Effector memory CD8-positive, alpha-beta T cell (primary cell): ENCODE measurements at regions not wholly inside any gene's neighbourhood (a gene's known extent, or its start where the extent isn't known, plus 50 kb on each side); places are given as distances from the start of the nearest gene placed in this dataset.

Experiments
- ATAC-seq: fragments of 150-1000 bp; cut with Tn5 transposase; replicated peaks from 2 replicates; pipeline ENCODE4 v1.10.0; 2021; ENCODE audit warnings: mild to moderate bottlenecking, moderate library complexity
- DNase-seq, 3 experiments: peaks; one replicate each; pipeline ENCODE4 v3.0.0; 2021
- H3K27ac Mint-ChIP-seq, 2 donors: one replicate each; pipeline ENCODE4 v1.8.0; 2022; ENCODE audit warnings: mild to moderate bottlenecking in 2 of 2, mixed read lengths in 2 of 2, moderate library complexity in 2 of 2
- H3K27me3 Mint-ChIP-seq, 2 donors: one replicate each; pipeline ENCODE4 v1.8.0; 2022; ENCODE audit warnings: mixed read lengths in 2 of 2
- H3K36me3 Mint-ChIP-seq: one replicate; pipeline ENCODE4 v1.8.0; 2022; ENCODE audit warnings: mild to moderate bottlenecking, moderate library complexity, mixed read lengths; ENCODE audit not compliant: insufficient read depth
- H3K4me1 Mint-ChIP-seq, 2 donors: one replicate each; pipeline ENCODE4 v1.8.0; 2022; ENCODE audit warnings: low read depth in 2 of 2, mixed read lengths in 2 of 2
- H3K4me3 Mint-ChIP-seq, 2 donors: one replicate each; pipeline ENCODE4 v1.8.0; 2022; ENCODE audit warnings: mild to moderate bottlenecking in 2 of 2, mixed read lengths in 2 of 2, moderate library complexity in 2 of 2
- H3K9me3 Mint-ChIP-seq, 2 donors: one replicate each; pipeline ENCODE4 v1.8.0; 2022; ENCODE audit warnings: mixed read lengths in 2 of 2

DNA sequence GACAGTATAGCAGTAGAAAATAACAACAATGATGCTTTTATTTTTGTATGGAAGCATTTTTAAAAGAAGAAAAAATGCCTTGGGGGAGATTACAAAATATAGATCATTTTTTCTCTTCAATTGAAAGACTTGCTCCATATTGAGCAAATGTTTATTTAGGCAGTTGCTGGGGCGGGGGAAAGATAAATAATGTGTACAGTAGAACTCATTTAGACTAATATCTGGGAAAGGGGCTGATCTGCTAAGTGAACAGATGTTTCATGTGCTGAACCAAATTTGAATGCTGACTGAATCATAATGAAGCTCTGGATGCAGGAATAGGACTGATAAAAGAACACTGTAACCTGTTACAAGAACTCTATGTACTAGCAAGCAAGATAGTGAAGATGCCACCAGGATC lies 457.1 kb upstream of the TENM4 start:
- Mint-ChIP-seq H3K27me3 (no peaks in the 10 kb centered on the region), H3K4me3 (no peak overlapping the region), H3K27ac (no peak overlapping the region), H3K36me3 (no peaks in the 10 kb centered on the region), H3K4me1 (no peaks in the 10 kb centered on the region), H3K9me3 (peaks cover 10 to 34% of the 10 kb centered on the region in 2 donors)
- DNase-seq (no peak), ATAC-seq (no peak)

GRCh38 chr11:79896258-79896657 lies 455.4 kb upstream of the TENM4 start:
- Mint-ChIP-seq H3K27ac (no peak overlapping the region), H3K9me3 (peaks cover 6 to 30% of the 10 kb centered on the region in 2 donors), H3K36me3 (no peaks in the 10 kb centered on the region), H3K27me3 (no peaks in the 10 kb centered on the region), H3K4me1 (no peaks in the 10 kb centered on the region), H3K4me3 (no peak overlapping the region)
- DNase-seq (no peak), ATAC-seq (no peak)

DNA sequence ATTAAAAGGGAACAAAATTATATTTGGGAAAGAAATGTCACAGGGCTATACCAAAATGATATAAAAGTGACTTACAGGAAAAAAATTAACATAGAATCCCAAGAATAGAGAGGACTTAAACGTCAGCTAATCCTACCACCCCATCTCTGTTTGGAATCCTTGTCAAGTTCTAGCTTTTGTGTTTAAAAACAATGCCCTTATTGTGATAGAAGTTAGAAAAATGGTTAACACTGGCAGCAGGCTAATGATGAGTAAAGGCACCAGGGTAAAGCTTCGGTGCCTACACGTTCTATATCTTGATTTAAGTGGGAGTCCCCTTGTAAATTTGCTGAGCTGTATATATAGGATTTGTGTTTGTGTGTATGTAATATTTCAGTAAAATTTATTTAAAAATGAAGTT lies 453.3 kb upstream of the TENM4 start:
- peaks cover 4 to 19% of the 10 kb centered on the region in 2 donors for H3K9me3 Mint-ChIP-seq

GRCh38 chr11:79890272-79890671 lies 449.4 kb upstream of the TENM4 start:
- Mint-ChIP-seq H3K27ac (no peak overlapping the region), H3K4me1 (no peaks in the 10 kb centered on the region), H3K4me3 (no peak overlapping the region), H3K36me3 (no peaks in the 10 kb centered on the region), H3K27me3 (no peaks in the 10 kb centered on the region), H3K9me3 (peaks cover 0 to 6% of the 10 kb centered on the region in 2 donors)
- ATAC-seq (no peak), DNase-seq (no peak)

More for the DNA sequence above, 453.3 kb upstream of the TENM4 start:
- H3K27me3 Mint-ChIP-seq = no peaks in the 10 kb centered on the region
- no peaks in the 10 kb centered on the region for H3K4me1 Mint-ChIP-seq
- DNase-seq = no peak
- ATAC-seq = no peak
- no peaks in the 10 kb centered on the region for H3K36me3 Mint-ChIP-seq
- H3K27ac Mint-ChIP-seq = no peak overlapping the region
- H3K4me3 Mint-ChIP-seq = no peak overlapping the region

GRCh38 chr11:79864882-79865281 lies 424.1 kb upstream of the TENM4 start:
- DNase-seq = no peak
- peaks cover 22 to 39% of the 10 kb centered on the region in 2 donors for H3K9me3 Mint-ChIP-seq

DNA sequence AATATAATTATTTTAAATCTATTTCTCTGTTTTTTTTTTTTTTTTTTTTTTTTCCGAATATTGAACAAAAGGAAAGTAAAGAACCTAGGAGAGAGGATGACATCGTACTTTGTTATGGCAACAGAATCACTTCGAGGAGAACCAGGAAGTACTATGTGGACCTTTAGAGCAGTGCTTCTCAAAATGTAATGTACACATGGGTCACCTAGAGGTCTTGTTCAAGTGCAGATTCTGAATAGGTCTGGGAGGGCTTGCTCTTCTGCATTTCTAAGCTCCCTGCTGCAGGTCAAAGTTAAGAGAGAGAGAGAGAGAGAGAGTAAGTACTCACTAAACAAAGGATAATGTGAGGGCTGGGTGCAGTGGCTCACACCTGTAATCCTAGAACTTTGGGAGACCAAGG lies 419.5 kb upstream of the TENM4 start:
- ATAC-seq (no peak), DNase-seq (no peak)
- Mint-ChIP-seq H3K36me3 (no peaks in the 10 kb centered on the region), H3K27ac (no peak overlapping the region), H3K4me1 (no peaks in the 10 kb centered on the region), H3K4me3 (no peak overlapping the region), H3K27me3 (no peaks in the 10 kb centered on the region), H3K9me3 (peaks cover 11 to 36% of the 10 kb centered on the region in 2 donors)

More at GRCh38 chr11:79864882-79865281, 424.1 kb upstream of the TENM4 start:
- Mint-ChIP-seq H3K27ac (no peak overlapping the region), H3K36me3 (no peaks in the 10 kb centered on the region), H3K4me3 (no peak overlapping the region), H3K4me1 (no peaks in the 10 kb centered on the region), H3K27me3 (no peaks in the 10 kb centered on the region)
- no peak for ATAC-seq

- DNase-seq = no peak
- Mint-ChIP-seq H3K36me3 (no peaks in the 10 kb centered on the region), H3K4me3 (no peak overlapping the region), H3K9me3 (peaks cover 11 to 31% of the 10 kb centered on the region in 2 donors), H3K27me3 (no peaks in the 10 kb centered on the region), H3K27ac (no peak overlapping the region), H3K4me1 (no peaks in the 10 kb centered on the region)
- no peak for ATAC-seq
Measured at GRCh38 chr11:79857377-79858214, 416.8 kb upstream of the TENM4 start.

- Mint-ChIP-seq H3K27ac (no peak overlapping the region), H3K4me1 (no peaks in the 10 kb centered on the region), H3K36me3 (no peaks in the 10 kb centered on the region), H3K4me3 (no peak overlapping the region), H3K27me3 (no peaks in the 10 kb centered on the region), H3K9me3 (peaks cover 8% of the 10 kb centered on the region in 2 donors)
- no peak for ATAC-seq
- DNase-seq = no peak
Measured at GRCh38 chr11:79852176-79852575, 411.3 kb upstream of the TENM4 start.

DNA sequence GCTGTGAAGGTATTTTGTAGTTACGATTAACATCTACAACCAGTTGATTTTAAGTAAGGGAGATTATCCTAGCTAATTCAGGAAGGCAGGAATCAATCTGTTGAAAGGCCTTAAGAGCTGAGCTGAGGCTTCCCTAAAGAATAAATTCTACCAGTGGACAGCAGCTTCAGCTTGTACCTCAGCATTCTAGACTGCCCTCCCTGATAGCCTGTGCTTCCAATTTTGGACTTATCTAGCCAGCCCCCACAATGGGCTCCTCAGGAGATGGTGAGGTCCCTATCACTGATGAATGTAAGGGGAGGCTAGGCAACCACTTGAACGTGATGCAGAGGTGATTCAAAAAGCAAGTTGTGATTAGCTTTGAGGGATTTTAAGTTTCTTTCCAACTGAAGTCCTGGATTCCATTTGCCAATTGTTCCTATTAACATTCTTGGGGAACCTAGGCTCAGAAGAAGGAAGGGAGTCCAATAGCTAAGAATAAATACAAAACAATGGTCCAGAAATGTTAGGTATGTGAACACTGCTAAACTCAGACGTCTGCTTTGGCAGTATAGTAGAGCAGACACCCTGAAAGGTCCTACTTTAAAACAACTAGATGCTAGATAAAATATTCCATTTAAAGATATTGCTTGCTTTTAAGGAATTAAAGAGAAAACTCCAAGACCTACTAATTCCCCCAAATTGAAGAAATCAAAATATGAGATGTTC lies 404.3 kb upstream of the TENM4 start:
- no peak overlapping the region for H3K4me3 Mint-ChIP-seq
- H3K4me1 Mint-ChIP-seq = no peaks in the 10 kb centered on the region
- DNase-seq (no peak), ATAC-seq (no peak)
- no peak overlapping the region for H3K27ac Mint-ChIP-seq
- H3K36me3 Mint-ChIP-seq = no peaks in the 10 kb centered on the region
- H3K27me3 Mint-ChIP-seq = no peaks in the 10 kb centered on the region
- H3K9me3 Mint-ChIP-seq = peaks cover 3 to 8% of the 10 kb centered on the region in 2 donors

DNA sequence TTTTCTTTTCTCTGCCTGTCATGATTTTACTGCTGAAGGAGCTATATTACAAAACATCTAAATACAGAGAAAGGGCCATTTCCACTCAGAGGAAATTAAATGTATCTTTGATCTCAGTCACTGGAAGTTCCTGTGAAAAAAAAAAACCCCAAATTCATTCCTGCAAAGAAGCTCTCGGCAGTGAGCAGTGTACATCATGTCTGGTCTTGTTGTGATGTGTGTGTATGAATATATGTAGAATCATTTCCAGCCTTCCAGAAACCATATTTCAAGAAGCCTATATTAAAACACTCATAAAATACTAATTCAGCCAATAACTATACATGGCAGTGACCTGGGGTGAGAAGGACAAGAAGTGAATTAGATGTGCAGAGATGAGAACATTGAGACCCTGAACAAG lies 393.2 kb upstream of the TENM4 start:
- DNase-seq (no peak), ATAC-seq (no peak)
- no peaks in the 10 kb centered on the region for H3K4me1 Mint-ChIP-seq
- no peak overlapping the region for H3K27ac Mint-ChIP-seq
- no peak overlapping the region for H3K4me3 Mint-ChIP-seq
- no peaks in the 10 kb centered on the region for H3K27me3 Mint-ChIP-seq
- H3K36me3 Mint-ChIP-seq = peaks cover 2% of the 10 kb centered on the region
- peaks cover 11 to 18% of the 10 kb centered on the region in 2 donors for H3K9me3 Mint-ChIP-seq

GRCh38 chr11:79830446-79830845 lies 389.6 kb upstream of the TENM4 start:
- H3K4me3 Mint-ChIP-seq = no peak overlapping the region
- H3K9me3 Mint-ChIP-seq = peaks cover 13 to 28% of the 10 kb centered on the region in 2 donors
- DNase-seq = no peak
- no peak overlapping the region for H3K27ac Mint-ChIP-seq
- no peaks in the 10 kb centered on the region for H3K4me1 Mint-ChIP-seq
- H3K36me3 Mint-ChIP-seq = no peaks in the 10 kb centered on the region
- H3K27me3 Mint-ChIP-seq = no peaks in the 10 kb centered on the region
- no peak for ATAC-seq

DNA sequence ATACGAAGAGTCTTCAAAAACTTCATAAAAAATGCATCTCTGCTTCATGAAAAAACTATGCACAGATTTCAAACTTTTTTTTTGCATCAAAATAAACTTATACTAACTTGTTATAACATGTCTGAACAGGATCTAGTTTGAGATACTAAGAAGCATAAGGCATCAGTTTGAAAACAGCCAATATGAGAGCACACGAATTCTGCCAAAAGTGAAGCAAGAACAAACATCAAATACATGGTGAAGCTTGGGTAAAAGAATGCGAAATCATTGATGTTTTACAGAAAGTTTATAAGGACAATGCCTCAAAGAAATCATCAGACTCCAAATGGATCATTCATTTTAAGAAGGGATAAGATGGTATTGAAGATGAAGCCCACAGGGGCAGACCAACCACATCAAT lies 389.1 kb upstream of the TENM4 start:
- ATAC-seq = no peak
- DNase-seq = no peak
- H3K27ac Mint-ChIP-seq = no peak overlapping the region
- H3K4me1 Mint-ChIP-seq = no peaks in the 10 kb centered on the region
- no peak overlapping the region for H3K4me3 Mint-ChIP-seq
- peaks cover 13 to 28% of the 10 kb centered on the region in 2 donors for H3K9me3 Mint-ChIP-seq
- H3K36me3 Mint-ChIP-seq = no peaks in the 10 kb centered on the region
- H3K27me3 Mint-ChIP-seq = no peaks in the 10 kb centered on the region

- ATAC-seq (no peak), DNase-seq (no peak)
- Mint-ChIP-seq H3K27ac (no peak overlapping the region), H3K27me3 (no peaks in the 10 kb centered on the region), H3K4me3 (no peak overlapping the region), H3K4me1 (no peaks in the 10 kb centered on the region), H3K36me3 (no peaks in the 10 kb centered on the region), H3K9me3 (peaks cover 5 to 18% of the 10 kb centered on the region in 2 donors)
Measured at GRCh38 chr11:79822766-79823165, 381.9 kb upstream of the TENM4 start.

DNA sequence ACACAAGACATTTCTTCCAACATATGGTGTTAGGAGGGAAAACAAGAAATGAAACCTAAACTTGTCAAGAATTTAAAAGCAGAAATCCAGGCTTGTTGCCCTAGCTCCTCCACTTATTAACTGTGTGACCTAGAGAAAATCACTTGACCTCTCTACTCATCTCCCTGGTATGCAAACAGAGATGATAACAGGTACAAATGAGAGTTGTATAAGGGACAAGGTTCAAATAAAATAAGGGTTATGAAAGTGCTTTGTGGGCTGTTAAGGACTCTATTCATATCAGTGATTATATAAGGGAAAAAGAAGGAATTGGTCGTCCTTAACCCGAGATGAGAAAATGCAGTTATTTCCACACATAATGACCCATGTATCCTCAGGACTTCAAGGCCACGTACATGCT lies 372.7 kb upstream of the TENM4 start:
- no peaks in the 10 kb centered on the region for H3K27me3 Mint-ChIP-seq

More for the DNA sequence above, 372.7 kb upstream of the TENM4 start:
- Mint-ChIP-seq H3K36me3 (no peaks in the 10 kb centered on the region), H3K27ac (no peak overlapping the region), H3K4me3 (no peak overlapping the region), H3K9me3 (peaks cover 16 to 23% of the 10 kb centered on the region in 2 donors), H3K4me1 (no peaks in the 10 kb centered on the region)
- no peak for DNase-seq
- no peak for ATAC-seq
